Lower leg skin (tissue), 3 donors: ENCODE measurements at regions not wholly inside any gene's neighbourhood (a gene's known extent, or its start where the extent isn't known, plus 50 kb on each side); places are given as distances from the start of the nearest gene placed in this dataset.

Experiments
- POLR2A ChIP-seq, 2 donors: fragments of 450-650 bp; IDR thresholded peaks; one replicate each; pipeline ENCODE4 v1.6.1; 2016 to 2017; ENCODE audit warnings: antibody characterized with exemption in 2 of 2, mild to moderate bottlenecking in 1 of 2, moderate library complexity in 1 of 2
- TF ChIP-seq, protein P1 (sequence below), 3 donors: fragments of 450-650 bp; IDR thresholded peaks; one replicate each; pipeline ENCODE4 v1.5.1; 2016; ENCODE audit warnings: antibody characterized with exemption in 3 of 3, mild to moderate bottlenecking in 3 of 3, moderate library complexity in 2 of 3

DNA sequence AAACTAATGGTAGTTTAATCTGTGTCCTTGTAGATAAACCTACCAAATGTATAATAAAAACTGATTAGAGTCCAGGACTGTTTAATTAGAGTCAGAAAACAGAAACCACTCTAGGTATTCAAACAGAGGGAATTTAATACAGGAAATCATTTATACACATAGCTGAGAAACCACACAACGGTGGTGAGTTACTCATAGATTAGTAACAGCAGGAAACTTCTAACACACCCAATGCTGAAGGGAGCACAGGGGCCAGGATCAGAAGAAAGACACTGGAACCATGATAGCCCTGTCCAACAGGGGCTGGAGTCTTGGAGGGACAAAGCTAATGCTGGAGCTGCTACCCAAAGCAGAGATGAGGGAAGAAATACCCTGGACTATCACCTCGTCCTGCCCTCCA, 321.0 kb downstream of the ACTL7B start:
- TF ChIP-seq POLR2A (IDR thresholded peaks at IDR 0.05): no peak
- TF ChIP-seq, protein P1, sequence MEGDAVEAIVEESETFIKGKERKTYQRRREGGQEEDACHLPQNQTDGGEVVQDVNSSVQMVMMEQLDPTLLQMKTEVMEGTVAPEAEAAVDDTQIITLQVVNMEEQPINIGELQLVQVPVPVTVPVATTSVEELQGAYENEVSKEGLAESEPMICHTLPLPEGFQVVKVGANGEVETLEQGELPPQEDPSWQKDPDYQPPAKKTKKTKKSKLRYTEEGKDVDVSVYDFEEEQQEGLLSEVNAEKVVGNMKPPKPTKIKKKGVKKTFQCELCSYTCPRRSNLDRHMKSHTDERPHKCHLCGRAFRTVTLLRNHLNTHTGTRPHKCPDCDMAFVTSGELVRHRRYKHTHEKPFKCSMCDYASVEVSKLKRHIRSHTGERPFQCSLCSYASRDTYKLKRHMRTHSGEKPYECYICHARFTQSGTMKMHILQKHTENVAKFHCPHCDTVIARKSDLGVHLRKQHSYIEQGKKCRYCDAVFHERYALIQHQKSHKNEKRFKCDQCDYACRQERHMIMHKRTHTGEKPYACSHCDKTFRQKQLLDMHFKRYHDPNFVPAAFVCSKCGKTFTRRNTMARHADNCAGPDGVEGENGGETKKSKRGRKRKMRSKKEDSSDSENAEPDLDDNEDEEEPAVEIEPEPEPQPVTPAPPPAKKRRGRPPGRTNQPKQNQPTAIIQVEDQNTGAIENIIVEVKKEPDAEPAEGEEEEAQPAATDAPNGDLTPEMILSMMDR (IDR thresholded peaks at IDR 0.05): no peak
